KMS-11 (cell line): ENCODE measurements at regions not wholly inside any gene's neighbourhood (a gene's known extent, or its start where the extent isn't known, plus 50 kb on each side); places are given as distances from the start of the nearest gene placed in this dataset.

Experiments
- H2AFZ ChIP-seq: fragments of 200-600 bp; sonication (generic); 2 replicates; pipeline ENCODE4 v1.6.1; 2016; ENCODE audit warnings: antibody characterized with exemption, mixed run types, low read depth
- H3K27ac ChIP-seq: fragments of 200-600 bp; sonication (generic); 2 replicates; pipeline ENCODE4 v1.6.1; 2016; ENCODE audit warnings: mild to moderate bottlenecking, mixed run types
- H3K27me3 ChIP-seq: fragments of 200-600 bp; sonication (generic); 2 replicates; pipeline ENCODE4 v1.6.1; 2017; ENCODE audit warnings: mild to moderate bottlenecking, low read depth, mixed run types, moderate library complexity; ENCODE audit not compliant: insufficient read depth
- H3K36me3 ChIP-seq: fragments of 200-600 bp; sonication (generic); 2 replicates; pipeline ENCODE4 v1.6.1; 2017; ENCODE audit warnings: mild to moderate bottlenecking, mixed run types; ENCODE audit not compliant: insufficient read depth
- H3K4me1 ChIP-seq: fragments of 200-600 bp; sonication (generic); 2 replicates; pipeline ENCODE4 v1.6.1; 2016; ENCODE audit warnings: mild to moderate bottlenecking, low read depth, mixed run types; ENCODE audit not compliant: poor library complexity, severe bottlenecking
- H3K4me2 ChIP-seq: fragments of 200-600 bp; sonication (generic); 2 replicates; pipeline ENCODE4 v1.7.0; 2016; ENCODE audit warnings: mild to moderate bottlenecking, mixed run types
- H3K4me3 ChIP-seq: fragments of 200-600 bp; sonication (generic); IDR thresholded peaks from 2 replicates; pipeline ENCODE4 v1.6.1; 2017; ENCODE audit warnings: low read depth, low read length, mixed read lengths; ENCODE audit not compliant: insufficient read depth
- H3K79me2 ChIP-seq: fragments of 200-600 bp; sonication (generic); 2 replicates; pipeline ENCODE4 v1.6.1; 2016; ENCODE audit warnings: low read depth, mixed run types; ENCODE audit not compliant: insufficient read depth
- H3K9ac ChIP-seq: fragments of 200-600 bp; sonication (generic); 2 replicates; pipeline ENCODE4 v1.6.1; 2016; ENCODE audit warnings: mild to moderate bottlenecking, mixed run types
- H4K20me1 ChIP-seq: fragments of 200-600 bp; sonication (generic); 2 replicates; pipeline ENCODE4 v1.6.1; 2016; ENCODE audit warnings: mild to moderate bottlenecking, mixed run types; ENCODE audit not compliant: insufficient read depth
- CTCF ChIP-seq: fragments of 200-600 bp; sonication (generic); conservative IDR thresholded peaks from 2 replicates; pipeline ENCODE4 v1.6.1; 2017; ENCODE audit warnings: low read depth, mild to moderate bottlenecking, antibody characterized with exemption, low read length, moderate library complexity, mixed read lengths

GRCh38 chr4:57981123-57981522 is 870.9 kb upstream of the IGFBP7 start:
- Histone ChIP-seq H3K4me3 (no peak overlapping the region), H3K27me3 (no peaks in the 10 kb centered on the region), H4K20me1 (no peaks in the 10 kb centered on the region), H3K36me3 (no peaks in the 10 kb centered on the region), H3K79me2 (no peaks in the 10 kb centered on the region), H3K4me1 (no peaks in the 10 kb centered on the region), H2AFZ (no peak overlapping the region), H3K4me2 (no peak overlapping the region), H3K27ac (no peak overlapping the region), H3K9ac (no peak overlapping the region)
- no peak for TF ChIP-seq CTCF

- no peak for TF ChIP-seq CTCF
- H3K36me3 ChIP-seq, result no peaks in the 10 kb centered on the region
- no peaks in the 10 kb centered on the region for H3K79me2 ChIP-seq
- no peak overlapping the region for H3K27ac ChIP-seq
- H3K9ac ChIP-seq, result no peak overlapping the region
- H3K27me3 ChIP-seq, result no peaks in the 10 kb centered on the region
- H3K4me1 ChIP-seq, result no peaks in the 10 kb centered on the region
- H4K20me1 ChIP-seq, result no peaks in the 10 kb centered on the region
- H3K4me2 ChIP-seq, result no peak overlapping the region
- H3K4me3 ChIP-seq, result no peak overlapping the region
- no peak overlapping the region for H2AFZ ChIP-seq
These were observed 864.6 kb upstream of the IGFBP7 start for GRCh38 chr4:57974821-57975220.

- Histone ChIP-seq H3K4me3 (no peak overlapping the region), H3K27ac (no peak overlapping the region), H2AFZ (no peak overlapping the region), H3K9ac (no peak overlapping the region), H3K79me2 (no peaks in the 10 kb centered on the region), H3K36me3 (no peaks in the 10 kb centered on the region), H3K27me3 (no peaks in the 10 kb centered on the region), H4K20me1 (no peaks in the 10 kb centered on the region), H3K4me1 (no peaks in the 10 kb centered on the region), H3K4me2 (no peak overlapping the region)
- TF ChIP-seq CTCF, result no peak
These were observed 863.6 kb upstream of the IGFBP7 start for GRCh38 chr4:57973819-57974218.

- Histone ChIP-seq H2AFZ (no peak overlapping the region), H3K9ac (no peak overlapping the region), H3K4me3 (no peak overlapping the region), H3K36me3 (no peaks in the 10 kb centered on the region), H3K4me1 (no peaks in the 10 kb centered on the region), H3K27me3 (no peaks in the 10 kb centered on the region), H4K20me1 (no peaks in the 10 kb centered on the region), H3K27ac (no peak overlapping the region), H3K79me2 (no peaks in the 10 kb centered on the region), H3K4me2 (no peak overlapping the region)
- no peak for TF ChIP-seq CTCF
These were observed 861.1 kb upstream of the IGFBP7 start for GRCh38 chr4:57971261-57971660.
